HG03460 (cell line): ENCODE measurements at regions not wholly inside any gene's neighbourhood (a gene's known extent, or its start where the extent isn't known, plus 50 kb on each side); places are given as distances from the start of the nearest gene placed in this dataset.
A peak's percentile ranks its signal among the peaks of the same experiment; 100 is the strongest.
"Not testable (repeated sequence)": the region's sequence is repeated elsewhere in the genome, so short reads cannot be mapped to it uniquely, and the experiment has no call there.

Experiments used
- ATAC-seq: cut with Tn5 transposase; IDR thresholded peaks from one replicate; pipeline ENCODE4 v1.9.1; 2021; ENCODE audit not compliant: unreplicated experiment

DNA sequence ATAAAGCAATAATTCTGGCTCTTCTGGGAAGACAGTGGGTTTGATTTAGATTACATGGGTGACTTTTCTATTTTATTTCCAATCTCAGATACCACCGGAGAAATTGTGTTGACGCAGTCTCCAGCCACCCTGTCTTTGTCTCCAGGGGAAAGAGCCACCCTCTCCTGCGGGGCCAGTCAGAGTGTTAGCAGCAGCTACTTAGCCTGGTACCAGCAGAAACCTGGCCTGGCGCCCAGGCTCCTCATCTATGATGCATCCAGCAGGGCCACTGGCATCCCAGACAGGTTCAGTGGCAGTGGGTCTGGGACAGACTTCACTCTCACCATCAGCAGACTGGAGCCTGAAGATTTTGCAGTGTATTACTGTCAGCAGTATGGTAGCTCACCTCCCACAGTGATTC lies 1347.6 kb downstream of the RPIA start:
- not testable (repeated sequence) for ATAC-seq

DNA sequence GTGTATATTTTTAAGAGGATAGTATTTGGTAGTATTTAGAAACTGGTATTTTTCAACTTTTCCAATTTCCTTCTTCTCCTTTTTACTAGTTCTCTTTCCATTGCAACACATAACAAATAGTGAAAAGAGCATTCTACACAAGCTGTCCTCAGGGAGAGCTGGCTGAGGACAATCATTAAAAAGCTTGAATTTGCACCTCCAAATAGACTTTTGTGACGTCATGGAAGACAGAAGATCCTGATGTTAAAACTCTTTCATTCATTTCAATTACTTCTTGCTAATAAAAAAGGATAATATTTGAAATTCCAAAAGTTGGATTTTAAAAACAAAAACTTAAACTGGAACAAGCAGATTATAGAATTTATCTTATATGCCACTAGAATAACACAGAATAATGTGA lies 1356.3 kb downstream of the RPIA start:
- not testable (repeated sequence) for ATAC-seq

DNA sequence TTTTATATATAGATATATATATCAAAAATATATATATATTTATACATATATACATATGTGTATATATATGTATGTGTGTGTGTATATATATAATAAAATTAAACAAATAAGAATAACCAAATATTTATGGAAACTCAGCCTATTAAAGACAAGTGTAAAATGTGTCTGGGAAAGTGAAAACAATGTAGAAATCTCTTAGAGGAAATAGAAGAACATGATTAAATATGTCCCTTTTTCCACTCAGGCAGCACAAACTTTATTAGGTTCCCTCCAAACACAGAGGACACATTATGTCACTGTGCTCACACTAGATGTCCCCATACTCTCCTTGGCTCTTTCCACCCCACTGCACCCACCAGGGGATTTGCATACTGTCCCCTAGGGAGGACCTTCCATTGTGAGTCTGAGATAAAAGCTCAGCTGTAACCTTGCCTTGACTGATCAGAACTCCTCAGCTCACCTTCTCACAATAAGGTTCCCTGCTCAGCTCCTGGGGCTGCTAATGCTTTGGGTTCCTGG lies 1360.7 kb downstream of the RPIA start:
- not testable (repeated sequence) for ATAC-seq

DNA sequence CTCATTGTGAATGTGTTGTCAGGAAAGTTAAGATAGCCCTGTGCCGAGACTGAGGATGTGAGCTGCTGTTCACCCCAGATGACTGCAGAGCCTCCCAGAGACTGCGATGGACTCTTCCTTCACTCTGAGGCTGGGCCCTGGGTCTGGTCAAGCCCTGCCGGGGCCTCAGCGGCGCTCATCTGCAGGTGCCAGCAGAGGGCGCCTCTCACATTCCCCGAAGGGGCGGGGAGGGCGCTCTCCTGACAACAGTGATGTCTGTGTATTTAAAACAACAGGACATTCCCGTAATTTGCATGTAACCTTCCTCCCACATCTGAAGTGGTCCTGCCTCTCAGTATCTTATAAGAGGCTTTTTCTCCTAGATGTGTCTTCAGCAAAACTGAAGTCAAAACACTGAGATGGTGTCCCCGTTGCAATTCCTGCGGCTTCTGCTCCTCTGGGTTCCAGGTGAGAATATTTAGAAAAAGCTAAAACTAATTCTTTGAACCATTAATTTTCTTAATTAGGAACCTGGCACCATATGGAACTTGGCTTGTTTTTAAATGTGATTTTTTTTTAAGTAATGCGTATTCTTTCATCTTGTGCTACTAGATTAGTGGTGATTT lies 1377.9 kb downstream of the RPIA start:
- no peak for ATAC-seq

DNA sequence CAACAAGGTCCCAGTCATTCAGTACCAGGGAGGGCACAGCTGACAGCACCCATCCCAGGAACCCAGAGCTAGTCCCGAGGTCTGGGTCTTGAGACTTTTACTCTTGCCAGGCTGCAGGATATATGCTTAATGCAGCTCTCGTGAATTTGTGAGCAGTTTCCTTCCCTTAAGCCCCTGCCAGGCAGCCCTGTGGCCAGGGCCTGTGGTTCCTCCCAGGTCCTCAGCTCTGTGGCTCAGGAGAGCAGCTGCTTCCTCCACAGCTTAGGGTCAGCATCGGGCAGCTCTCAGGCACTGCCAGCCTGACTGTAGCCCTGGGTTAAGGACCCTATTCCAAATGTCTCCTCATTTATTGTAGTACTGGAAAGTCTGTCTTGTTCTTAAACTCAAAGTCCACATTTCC lies 1384.8 kb downstream of the RPIA start:
- no peak for ATAC-seq

DNA sequence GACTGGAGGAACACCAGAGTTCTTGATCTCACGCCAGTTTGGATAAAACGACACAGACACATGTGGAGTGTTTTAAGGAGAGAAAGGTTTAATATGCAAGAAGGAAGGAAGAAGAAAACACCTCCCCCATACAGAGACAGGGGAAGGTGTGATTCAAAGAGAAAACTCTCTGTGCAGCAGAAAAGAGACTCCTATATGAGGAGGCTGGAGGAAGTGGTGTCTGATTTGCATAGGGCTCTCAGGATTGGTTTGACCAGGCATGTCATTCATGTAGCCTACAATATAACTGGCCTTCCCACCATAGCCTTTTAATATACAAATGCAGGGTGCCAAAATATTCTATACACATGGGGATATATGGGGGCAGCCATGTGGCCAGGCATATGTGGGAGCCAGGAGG lies 1386.5 kb downstream of the RPIA start:
- ATAC-seq = no peak

DNA sequence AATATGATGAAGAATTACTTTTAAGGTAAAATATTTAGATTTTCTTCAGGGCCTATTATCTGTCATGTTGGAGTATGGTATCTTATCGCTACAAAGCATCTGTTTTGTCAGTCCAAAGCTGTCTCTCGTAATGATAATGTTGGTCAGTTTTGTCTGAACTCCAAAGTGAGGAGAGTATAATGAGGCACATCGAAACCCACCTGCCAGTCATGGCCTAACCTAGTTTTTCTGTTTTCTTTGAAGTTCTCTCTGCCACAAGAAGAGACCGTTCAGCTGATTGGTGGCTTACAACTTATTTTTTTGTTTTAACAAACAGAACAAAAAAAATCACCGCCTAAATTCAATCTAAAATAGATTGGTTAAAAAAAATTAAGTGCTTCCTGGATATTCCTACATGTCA lies 1387.9 kb downstream of the RPIA start:
- ATAC-seq = no peak

DNA sequence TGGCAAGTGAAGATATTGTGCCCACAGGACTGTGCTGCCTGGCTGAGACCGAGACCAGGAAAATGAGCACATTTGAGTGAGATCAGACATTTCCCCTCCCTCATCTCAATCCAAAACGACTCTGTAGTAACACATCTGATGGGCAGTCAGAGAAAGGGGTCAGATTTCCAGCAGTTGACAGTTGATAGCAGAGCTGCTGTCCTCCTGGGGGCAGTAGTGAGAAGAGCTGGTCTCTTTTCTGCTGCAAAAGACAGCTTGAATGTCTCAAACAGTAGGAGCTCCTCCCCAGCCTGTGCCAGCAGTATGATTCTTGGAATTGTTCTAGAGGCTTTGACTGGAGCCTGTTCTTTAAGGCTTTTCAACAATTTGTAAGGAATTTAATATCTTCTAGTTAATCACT lies 1396.3 kb downstream of the RPIA start:
- ATAC-seq = not testable (repeated sequence)

DNA sequence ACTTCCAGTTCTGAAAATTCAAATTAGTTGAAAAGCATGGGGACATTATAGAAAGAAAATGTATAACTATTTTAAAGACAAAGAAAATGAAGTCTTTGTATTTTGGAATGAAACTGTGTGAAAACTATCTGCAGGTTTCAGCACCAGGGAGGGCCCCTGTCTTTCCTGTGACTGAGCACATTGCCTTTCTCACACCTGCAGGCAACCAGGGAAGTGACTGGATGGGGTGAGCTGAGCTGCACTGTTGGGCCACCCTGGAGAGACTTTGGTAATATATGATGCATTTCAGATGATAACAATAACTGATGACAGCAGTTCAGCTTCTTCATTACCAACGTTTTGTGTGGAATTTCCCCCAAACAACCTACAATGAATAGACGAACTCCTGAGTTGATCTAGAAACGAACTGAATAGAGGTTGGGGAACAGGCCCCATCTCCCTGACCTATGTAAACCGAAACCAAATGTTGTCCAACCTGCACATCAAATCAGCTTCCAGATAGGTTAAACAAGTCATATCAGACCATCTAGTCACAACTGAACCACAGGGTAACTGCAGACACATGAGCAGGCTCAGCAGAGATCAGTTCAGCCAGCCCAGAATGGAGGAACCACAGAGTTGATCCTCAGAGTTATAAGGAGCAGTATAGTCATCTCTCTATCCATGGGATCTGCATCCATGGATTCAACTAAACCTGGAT lies 1402.2 kb downstream of the RPIA start:
- not testable (repeated sequence) for ATAC-seq

DNA sequence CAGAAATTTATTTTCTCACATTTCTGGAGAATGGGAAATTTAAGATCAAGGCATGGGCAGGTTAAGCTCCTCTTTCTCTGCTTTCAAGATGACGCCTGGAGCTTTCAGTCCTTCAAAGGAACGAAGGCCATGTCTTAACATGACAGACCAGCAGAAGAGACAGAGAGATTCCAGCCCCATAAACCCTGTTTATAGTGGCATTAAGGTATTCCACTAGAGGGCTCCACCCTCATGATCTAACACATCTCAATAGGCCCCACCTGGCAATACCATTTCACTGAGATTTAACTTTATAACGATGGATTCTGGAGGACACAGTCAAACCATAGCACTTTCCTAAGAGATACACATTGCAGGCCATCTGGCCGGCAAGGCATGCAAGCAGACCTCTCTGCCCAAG lies 1406.1 kb downstream of the RPIA start:
- not testable (repeated sequence) for ATAC-seq

DNA sequence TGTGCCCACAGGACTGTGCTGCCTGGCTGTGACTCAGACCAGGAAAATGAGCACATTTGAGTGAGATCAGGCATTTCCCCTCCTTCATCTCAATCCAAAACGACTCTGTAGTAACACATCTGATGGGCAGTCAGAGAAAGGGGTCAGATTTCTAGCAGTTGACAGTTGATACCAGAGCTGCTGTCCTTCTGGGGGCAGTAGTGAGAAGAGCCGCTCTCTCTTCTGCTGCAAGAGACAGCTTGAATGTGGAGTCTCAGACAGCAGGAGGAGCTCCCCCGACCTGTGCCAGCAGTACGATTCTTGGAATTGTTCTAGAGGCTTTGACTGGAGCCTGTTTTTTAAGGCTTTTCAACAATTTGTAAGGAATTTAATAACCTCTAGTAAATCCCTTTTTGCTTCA lies 1413.7 kb downstream of the RPIA start:
- not testable (repeated sequence) for ATAC-seq

DNA sequence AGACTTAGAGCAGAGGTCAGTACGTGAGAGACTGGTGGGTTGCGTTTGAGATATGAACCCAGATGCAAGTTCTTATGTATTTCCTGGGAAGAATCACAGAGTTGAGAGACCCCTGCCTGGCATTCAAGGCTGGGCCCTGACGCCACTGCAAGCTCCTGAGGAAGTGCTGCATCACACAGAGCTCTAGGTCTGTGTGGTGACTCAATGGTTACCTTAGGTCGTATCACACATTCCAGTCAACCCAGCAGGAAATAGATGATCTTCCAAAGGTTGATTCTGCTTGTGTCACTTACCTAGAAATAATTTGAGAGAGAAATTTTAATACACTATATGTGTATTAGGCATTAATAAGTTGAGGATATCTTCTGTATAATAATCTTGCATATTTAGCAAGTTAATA lies 1431.9 kb downstream of the RPIA start:
- ATAC-seq = not testable (repeated sequence)

DNA sequence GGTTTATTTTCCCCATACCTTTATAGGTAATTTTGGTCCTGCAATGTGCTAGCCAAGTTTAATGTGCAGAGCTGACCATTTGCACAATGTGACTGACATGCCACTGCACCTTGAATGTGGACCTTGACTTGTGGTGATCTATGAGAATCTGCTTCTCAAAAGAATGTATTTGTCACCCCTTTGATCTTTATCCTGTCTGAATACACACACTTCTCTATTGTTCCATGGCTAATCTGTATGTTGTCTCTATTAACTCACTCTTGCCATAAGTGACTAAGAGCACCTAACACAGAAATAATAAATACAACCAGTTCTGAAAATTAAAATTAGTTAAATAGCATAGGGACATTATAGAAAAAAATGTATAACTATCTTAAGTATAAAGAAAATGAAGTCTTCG lies 1447.6 kb downstream of the RPIA start:
- ATAC-seq = not testable (repeated sequence)

DNA sequence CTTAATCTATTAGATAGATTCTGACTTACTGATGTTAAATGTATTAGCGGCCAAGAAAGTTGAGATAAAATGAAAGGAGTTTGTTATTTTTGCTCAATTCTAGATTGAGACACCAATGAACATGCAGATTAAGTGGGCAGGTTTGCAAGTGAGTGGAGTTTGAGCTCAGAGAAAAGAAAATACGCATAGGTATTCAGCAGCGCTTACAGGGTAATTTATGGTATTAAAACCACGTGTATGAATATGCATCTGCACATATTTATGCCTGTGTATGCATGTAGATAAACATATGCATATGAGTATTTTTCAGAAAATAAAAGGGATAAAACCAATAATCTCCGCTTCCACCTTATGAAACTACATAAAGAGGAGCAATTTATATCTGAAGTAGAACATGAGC lies 1450.1 kb downstream of the RPIA start:
- not testable (repeated sequence) for ATAC-seq

DNA sequence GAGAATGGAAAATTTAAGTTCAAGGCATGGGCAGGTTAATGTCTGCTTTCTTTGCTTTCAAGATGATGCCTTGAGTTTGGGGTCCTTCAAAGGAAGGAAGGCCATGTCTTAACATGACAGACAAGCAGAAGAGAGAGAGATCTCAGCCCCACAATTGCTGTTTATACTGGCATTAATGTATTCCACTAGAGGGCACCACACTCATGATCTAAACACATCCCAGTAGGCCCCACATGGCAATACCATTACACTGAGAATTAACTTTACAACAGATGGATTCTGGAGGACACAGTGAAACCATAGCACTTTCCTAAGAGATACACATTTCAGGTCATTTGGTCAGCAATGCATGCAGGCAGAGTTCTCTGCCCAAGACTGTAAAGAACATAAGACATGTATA lies 1460.3 kb downstream of the RPIA start:
- not testable (repeated sequence) for ATAC-seq

DNA sequence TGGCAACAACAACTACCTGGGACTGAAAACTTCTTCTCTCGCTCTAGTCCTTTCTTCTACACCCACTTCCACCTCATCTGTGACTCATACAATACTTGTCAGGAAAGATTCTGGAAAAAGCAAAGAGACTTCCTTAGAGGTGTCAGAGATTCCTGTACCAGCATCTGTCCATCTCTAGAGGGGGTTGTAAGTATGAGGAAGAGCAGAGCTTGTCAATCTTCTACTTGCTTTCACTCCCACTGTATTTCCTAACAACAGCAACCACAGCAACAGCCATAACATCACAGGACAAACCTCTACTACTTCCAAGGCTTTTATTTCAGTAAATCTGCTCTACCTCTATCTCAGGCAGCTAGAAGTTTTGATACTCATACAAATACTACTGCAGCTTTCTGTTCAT lies 1479.5 kb downstream of the RPIA start:
- ATAC-seq = not testable (repeated sequence)

DNA sequence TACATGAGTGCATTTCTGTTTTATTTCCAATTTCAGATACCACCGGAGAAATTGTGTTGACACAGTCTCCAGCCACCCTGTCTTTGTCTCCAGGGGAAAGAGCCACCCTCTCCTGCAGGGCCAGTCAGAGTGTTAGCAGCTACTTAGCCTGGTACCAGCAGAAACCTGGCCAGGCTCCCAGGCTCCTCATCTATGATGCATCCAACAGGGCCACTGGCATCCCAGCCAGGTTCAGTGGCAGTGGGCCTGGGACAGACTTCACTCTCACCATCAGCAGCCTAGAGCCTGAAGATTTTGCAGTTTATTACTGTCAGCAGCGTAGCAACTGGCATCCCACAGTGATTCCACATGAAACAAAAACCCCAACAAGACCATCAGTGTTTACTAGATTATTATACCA lies 1481.6 kb downstream of the RPIA start:
- ATAC-seq = not testable (repeated sequence)

DNA sequence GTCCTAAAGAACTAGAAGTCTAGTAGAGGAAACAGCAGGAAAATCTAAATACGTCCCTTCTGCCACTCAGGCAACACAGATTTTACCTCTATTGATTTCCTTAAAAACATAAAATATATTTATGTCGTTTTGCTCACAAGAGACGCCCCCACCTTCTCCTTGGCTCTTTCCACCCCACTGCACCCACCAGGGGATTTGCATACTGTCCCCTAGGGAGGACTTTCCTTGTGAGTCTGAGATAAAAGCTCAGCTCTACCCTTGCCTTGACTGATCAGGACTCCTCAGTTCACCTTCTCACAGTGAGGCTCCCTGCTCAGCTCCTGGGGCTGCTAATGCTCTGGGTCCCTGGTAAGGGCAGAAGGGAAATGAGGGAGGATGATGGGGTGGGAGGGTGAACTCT lies 1488.1 kb downstream of the RPIA start:
- not testable (repeated sequence) for ATAC-seq

DNA sequence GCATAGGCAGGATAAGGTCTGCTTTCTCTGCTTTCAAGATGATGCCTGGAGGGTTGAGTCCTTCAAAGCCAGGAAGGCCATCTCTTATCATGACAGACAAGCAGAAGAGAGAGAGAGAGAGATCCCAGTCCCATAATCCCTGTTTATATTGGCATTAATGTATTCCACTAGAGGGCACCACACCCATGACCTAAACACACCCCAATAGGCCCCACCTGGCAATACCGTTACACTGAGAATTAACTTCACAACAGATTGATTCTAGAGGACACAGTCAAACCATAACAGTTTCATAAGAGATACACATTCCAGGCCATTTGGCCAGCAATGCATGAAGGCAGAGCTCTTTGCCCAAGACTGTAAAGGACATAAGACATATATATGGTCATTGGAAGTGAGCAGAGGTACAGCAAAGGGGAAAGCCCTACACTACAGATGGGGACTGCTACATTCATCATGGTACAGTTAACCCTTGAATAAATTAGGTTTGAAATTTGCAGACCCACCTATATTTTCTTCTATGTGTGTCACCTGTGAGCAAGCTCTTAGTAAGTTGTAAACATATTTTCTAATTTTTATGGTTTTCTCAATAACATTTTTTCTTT lies 1516.1 kb downstream of the RPIA start:
- peak; percentile 75 for ATAC-seq

DNA sequence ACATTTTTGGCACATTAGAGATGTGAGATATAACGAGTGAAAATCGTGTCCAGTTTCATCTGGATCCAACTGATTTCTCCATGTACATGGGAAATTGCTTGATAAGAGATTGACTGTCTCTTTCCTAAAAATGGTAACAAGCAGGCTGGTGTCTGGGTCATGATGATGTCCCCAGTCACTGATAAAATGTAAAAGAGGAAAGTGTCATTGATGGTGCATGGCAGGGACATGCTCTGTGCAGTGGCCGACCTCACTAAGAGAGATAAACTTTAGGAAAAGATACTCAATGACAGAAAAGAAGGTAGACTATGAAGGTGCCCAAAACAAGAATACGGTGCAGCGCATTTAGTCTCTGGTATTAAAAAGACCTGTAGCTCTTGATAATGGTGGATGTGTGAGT lies 1517.5 kb downstream of the RPIA start:
- no peak for ATAC-seq

DNA sequence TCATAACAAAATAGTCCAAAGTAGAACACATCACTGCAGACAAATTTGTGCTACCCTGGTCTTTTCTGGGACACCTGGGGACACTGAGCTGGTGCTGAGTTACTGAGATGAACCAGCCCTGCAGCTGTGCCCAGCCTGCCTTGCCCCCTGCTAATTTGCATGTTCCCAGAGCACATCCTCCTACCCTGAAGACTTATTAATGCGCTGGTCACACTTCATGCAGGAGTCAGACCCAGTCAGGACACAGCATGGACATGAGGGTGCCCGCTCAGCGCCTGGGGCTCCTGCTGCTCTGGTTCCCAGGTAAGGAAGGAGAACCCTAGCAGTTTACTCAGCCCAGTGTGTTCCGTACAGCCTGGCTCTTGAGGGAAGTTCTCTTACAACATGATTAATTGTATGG lies 1518.3 kb downstream of the RPIA start:
- no peak for ATAC-seq

DNA sequence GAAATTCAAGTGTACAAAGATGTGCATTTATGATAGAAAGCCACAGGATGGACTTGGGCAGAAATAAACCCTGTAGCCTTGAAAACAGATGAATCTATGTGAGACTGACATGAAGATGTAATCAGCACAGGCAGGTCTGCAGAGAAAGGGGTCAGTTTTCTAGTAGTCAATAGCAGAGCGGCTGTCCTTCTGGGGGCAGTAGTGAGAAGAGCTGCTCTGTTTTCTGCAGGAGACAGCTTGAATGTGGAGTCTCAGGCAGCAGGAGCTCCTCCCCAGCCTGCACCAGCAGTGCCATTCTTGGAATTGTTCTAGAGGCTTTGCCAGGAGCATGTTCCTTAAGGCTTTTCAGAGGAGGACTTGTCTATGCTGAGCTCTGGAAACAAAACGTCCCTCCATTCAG lies 1524.4 kb downstream of the RPIA start:
- not testable (repeated sequence) for ATAC-seq
